Activated CD4-positive, alpha-beta T cell treated with anti-CD3 and anti-CD28 coated beads, Interleukin-2, amount 50 U/mL, for 1 hour (primary cell): ENCODE measurements at regions not wholly inside any gene's neighbourhood (a gene's known extent, or its start where the extent isn't known, plus 50 kb on each side); places are given as distances from the start of the nearest gene placed in this dataset.
A peak's percentile ranks its signal among the peaks of the same experiment; 100 is the strongest.
"Not testable (repeated sequence)": the region's sequence is repeated elsewhere in the genome, so short reads cannot be mapped to it uniquely, and the experiment has no call there.

ENCODE experiments used
- DNase-seq: peaks from one replicate; pipeline ENCODE4 v3.0.0-alpha.2; 2020

GRCh38 chr4:128471576-128471975 is 184.0 kb upstream of the PGRMC2 start:
- DNase-seq = no peak

DNA sequence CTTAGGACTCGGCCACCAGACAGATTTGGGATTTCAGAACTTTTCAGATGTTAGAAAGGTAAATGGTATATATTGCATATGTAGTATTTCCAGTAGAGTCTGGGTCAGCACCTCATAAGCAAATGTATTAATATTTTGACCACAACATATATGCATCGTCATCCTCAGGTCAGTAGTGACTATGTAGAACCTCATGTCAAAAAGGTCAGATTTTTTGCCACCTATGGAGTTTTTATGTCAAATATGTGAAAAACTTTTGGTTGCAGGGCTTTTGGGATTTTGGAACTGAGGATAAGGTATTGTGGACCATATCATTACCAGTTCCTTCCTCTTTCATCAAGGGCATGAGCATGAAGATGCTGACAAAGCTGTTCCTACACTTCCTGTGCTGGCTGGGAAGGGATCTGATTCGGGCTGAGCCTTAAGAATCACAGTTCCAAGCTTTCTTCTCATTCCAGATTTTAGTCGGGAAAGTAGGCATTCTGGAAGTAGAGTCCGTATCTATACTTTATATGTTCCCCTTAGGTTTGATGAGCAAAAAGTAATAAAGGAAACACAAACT is 183.0 kb upstream of the PGRMC2 start:
- no peak for DNase-seq

GRCh38 chr4:128468123-128468989 is 180.7 kb upstream of the PGRMC2 start:
- DNase-seq = no peak

- no peak for DNase-seq
Observed at GRCh38 chr4:128465523-128465922, 177.9 kb upstream of the PGRMC2 start.

- DNase-seq = no peak
Observed at GRCh38 chr4:128463006-128463405, 175.4 kb upstream of the PGRMC2 start.

DNA sequence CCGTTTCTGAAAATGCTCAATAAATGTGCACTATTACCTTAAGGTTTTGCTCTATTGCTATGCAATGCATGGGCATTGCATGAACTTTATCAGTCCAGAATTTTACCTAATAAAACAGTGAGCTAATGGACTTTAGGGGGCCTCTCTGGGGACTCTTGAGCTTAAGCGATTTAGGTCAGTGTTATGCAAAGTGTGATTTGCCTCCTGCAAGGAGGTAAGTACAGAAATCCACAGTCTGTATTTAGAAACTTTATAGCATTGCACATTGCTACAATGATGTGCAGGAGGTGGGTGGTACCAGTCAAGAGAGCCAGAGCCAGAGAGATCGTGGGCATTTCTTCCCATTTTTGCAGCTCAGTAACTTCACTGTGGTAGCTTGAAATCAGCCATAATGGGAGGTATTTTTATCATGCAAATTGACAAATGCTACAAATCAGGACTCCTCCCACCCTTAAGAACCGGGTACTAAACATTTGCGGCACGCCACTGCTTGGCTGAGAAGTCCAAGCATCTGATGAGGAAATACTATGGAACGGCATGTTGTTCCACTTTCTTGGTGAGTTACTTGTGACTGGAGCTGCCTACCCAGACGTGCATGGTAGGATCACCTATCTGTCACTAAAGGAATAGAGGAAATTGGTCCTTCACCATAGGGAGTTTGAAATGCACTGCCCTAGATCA is 174.6 kb upstream of the PGRMC2 start:
- DNase-seq = no peak

DNA sequence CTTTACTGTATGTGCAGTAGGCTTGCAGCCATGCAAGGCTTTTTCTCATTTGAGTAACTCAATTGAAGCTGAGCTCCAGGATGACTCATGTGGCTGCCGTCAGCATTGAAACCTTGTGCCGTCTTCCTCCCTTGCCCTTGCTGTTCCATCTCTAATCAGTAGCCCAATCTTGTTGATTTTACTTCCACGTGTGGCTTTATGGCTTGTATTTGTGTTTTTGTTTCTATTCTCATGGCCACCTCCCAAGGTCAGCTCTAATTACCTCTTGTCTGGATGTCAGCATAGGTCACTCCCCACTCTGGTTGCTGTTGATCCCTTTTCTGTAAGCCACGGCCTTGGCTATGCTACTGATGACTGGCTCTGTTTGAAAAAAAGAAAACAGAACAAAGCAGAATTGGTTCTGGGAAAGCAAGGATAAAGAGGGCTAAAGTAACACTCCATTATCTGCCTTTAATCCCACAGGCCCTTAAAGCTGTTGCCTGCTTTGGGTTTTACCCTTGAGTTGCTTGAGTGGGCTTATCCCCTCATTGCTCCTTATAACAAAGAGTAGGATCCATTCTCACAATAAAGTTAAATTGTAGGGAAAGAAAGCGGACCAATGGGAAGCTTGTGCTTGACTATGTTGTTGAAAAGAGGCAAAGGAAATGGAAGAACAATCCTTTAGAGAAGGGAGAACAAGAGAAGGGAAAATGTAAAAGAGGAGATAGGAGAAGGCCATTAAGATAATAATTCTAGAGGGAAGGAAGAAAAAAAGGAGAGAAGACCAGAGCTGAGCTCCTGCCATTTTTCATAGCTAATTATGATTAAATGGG is 173.9 kb upstream of the PGRMC2 start:
- no peak for DNase-seq

DNA sequence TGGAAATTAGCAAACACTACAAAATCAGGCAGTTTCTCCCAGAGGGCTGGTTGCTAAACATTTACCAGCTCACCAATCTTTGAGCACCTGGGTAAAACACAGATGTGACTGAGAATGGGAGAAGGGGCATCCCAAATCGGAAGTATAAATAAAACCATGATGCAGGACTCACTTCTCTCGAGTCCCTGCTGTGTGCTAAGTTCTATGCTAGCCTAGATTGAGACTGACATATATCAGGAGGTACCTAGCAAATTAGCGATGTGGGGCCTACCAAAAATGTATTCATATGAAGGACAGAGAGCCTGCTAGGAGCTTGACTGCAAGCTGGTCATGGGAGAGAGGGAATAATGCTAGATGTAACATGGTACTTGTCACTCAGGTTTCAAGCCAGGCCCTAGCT is 171.9 kb upstream of the PGRMC2 start:
- DNase-seq = no peak

GRCh38 chr4:128458816-128459215 is 171.2 kb upstream of the PGRMC2 start:
- no peak for DNase-seq

DNA sequence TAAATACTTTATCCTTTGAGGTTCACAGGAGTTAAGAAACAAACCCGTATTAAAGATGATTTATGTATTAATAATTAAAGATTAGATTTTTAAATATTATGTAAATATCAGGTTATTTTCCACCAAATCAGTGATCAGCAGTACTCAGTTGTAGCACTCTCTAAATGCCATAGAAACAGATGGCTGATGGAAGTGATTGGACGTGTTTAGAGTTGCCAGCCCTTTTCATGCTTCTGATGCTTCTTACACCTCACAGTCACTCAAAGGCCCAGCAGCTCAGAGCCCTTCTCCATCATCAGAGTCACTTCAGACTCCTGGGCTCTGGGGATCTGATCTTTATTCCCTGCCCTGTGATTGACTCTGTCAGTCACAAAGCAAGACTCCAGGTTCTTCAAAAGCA is 170.1 kb upstream of the PGRMC2 start:
- DNase-seq = no peak

GRCh38 chr4:128456171-128456570 is 168.6 kb upstream of the PGRMC2 start:
- no peak for DNase-seq

DNA sequence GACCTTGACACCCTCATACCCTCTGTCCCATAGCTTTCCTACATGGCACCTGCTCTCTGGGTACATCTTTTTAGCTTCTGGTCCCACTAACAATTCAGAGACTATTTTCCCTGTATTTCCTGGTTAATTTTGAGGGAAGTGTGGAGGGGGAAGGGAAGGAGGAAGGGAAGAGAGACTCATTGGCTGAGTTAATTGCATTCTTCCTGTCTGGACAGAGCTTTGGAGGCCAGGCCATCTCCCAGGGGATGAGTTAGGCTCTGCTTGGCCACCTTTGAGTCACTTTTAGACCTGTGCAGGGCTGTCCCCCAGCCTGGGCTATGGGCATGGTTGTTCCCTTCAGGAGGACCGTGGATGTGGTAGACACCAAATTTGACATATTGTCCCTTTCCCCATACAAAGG is 167.9 kb upstream of the PGRMC2 start:
- DNase-seq = no peak

- no peak for DNase-seq
Observed at GRCh38 chr4:128454881-128455280, 167.3 kb upstream of the PGRMC2 start.

DNA sequence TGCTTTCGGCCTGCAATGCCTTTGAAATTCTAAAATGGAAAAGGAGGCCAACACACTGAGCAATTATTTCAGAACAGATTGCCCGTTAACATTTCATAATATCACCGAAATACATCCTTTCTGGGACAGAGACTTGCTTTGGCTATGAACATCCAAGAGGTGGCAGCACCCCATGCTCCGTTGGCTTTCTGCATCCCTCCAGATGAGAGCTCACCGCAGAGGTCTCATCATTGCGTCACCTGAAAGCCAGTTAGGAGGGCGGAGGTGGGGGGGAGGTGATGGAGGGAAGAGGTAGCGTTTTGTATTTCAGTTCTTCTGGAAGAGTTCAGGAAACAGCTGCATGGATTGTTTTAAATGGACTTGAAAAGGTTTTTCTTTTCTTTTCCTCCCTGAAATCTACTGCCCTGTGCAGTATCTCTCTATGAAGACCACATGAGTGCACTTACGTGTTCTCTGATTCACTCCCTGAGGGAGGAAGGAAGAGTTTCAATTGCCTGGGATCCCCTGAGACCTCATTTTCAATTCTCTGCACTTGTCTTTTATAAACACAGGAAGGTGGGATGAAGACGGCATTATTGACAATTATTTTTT is 166.8 kb upstream of the PGRMC2 start:
- peak; percentile 44 for DNase-seq

DNA sequence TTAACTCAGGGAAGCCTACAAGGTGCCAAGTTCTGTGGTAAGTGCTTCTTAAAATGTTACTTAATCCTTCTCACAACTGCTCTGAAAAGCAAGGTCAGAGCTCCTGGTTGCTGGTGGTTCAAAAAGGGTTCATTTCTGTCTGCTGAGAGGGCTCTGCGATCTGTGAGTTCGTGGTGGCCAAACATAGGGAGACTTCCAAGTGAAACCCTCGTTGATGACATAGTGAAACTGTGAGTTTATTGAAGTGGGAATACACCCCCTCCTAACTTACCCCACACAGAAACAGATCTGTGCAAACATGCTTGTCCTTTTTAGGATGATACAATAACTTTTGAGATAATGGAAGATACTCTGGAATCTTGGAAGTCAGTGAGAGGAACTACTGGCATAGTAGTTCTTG is 164.8 kb upstream of the PGRMC2 start:
- no peak for DNase-seq

DNA sequence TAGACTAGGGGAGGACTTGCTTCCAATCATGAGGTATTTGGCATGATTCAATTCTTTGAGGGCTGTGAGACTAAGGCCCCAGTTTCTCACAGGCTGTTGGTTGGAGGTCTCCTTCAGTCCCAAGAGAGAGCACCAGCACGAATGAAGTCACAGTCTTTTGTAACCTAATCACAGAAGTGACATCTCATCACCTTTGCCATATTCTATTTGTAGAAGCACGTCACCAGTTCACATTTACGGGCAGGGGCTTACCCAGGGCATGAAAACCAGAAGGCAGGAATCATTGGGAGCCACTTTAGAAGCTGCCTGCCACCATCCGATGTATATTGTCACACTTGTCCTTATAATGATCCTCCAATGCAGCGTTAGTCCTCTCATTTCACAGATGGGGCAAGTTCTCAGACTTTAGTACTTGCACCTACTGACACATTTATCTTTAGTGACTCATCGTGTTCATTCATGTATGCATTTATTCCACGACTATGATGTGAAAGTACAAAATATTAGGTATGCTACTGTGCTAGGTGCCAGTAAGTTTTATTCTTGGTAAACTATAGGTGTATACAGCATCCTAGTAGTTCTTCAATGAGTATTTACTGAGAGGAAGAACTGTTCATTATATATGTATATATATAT is 163.8 kb upstream of the PGRMC2 start:
- DNase-seq = no peak

DNA sequence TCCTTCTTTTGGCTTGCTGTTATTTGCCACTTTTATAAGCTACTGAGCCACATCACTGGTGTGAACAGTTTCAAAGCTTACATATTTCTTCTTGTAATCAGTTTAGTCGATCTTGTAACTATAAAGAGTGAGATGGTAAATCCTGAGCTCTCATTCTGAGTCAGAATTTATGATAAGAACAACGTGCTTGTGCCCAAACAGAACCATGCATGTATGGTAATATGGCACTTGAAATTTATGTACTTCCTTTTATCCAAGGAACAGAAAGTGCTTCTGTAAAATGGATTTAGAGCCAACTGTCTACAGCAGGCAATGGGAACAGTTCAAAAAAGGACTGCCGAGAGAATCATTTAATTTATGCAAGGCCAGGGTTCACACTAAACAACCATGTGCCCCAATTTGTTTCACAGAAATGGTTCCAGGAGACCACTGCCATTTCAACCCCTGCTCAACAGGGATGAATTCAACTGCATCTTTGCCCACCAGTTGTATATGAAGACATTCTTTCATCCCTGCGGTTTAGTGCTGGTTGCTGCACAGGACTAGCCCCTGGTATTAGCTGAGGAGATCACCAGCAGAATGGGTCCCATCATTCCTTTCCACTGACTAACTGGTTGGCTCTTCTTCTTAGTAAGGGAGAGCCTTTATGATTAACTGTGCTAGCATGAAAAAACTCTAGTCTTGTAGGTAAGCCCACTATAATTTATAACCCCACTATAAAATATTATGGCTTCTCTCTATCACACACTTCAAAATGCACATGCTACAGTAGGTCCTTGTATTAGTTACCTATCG is 162.9 kb upstream of the PGRMC2 start:
- DNase-seq = no peak

DNA sequence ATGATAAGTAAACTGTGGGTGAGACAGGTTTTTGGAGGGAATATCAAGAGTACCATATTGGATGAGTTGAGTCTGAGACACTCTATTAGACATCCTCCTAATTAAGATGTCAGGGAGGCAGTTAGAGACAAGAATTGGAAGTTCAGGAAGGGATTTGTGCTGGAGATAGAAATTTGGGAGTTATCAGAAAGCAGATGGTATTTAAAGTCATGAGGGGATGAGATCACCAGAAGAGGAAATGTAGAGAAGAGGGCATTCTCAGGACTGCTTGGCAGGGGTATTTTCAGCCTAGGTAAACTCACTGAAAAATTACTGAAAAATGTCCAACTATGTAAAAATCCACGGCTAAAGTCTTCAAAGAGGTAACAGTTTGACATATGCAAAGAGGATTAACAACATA is 161.6 kb upstream of the PGRMC2 start:
- DNase-seq = no peak

DNA sequence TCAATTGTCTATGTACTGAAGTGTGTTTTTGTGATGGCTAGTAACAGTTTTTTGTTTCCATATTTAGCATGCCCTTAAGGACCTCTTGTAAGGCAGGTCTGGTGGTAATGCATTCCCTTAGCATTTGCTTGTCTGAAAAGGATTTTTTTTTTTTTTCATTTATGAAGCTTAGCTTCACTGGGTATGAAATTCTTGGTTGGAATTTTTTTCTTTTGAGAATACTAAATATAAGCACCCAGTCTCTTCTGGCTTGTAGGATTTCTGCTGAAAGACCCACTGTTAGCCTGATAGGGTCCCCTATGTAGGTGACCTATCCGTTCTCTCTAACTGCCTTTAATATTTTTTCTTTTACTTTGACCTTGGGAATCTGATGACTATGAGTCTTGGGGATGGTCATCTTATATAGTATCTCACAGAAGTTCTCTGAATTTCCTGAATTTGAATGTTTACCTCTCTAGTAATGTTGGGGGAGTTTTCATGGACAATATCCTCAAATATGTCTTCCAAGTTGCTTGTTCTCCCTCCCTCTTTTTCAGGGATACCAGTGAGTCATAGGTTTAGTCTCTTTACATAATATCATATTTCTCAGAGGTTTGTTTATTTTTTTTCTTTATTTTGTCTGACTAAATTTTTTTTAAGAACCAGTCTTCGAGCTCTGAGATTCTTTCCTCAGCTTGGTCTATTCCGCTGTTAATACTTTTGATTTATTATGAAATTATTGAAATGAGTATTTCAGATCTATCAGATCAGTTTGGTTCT is 157.1 kb upstream of the PGRMC2 start:
- no peak for DNase-seq

DNA sequence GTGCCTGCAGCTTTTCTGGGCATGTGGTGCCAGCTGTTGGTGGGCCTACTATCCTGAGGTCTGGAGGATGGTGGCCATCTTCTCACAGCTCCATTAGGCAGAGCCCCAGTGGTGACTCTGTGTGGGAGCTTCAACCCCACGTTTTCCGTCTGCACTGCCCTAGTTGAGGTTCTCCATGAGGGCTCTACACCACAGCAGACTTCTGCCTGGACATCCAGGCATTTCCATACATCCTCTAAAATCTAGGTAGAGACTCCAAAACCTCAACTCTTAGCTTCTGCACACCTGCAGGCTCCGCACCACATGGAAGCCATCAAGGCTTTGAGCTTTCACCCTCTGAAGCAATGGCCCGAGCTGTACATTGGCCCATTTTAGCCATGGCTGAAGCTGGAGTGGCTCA is 153.3 kb upstream of the PGRMC2 start:
- DNase-seq = no peak

- DNase-seq = not testable (repeated sequence)
Observed at GRCh38 chr4:128437023-128437422, 149.4 kb upstream of the PGRMC2 start.
